Sigmoid colon (tissue), 4 donors: ENCODE measurements at regions not wholly inside any gene's neighbourhood (a gene's known extent, or its start where the extent isn't known, plus 50 kb on each side); places are given as distances from the start of the nearest gene placed in this dataset.

ENCODE experiments used
- CTCF ChIP-seq, 4 experiments: fragments of 450-650 bp in 3 of 4; fragments of 200-600 bp in 1 of 4; IDR thresholded peaks; one replicate each; pipeline ENCODE4 v1.5.1; 2016 to 2019; ENCODE audit warnings: antibody characterized with exemption in 4 of 4, mild to moderate bottlenecking in 3 of 4, moderate library complexity in 2 of 4
- EP300 ChIP-seq, 4 donors: sonication (generic); formaldehyde crosslinking; IDR thresholded peaks; one replicate each; pipeline ENCODE4 v1.6.1; 2017; ENCODE audit warnings: antibody characterized with exemption in 4 of 4
- POLR2A ChIP-seq, 2 donors: fragments of 450-650 bp; IDR thresholded peaks; one replicate each; pipeline ENCODE4 v1.6.1; 2016; ENCODE audit warnings: antibody characterized with exemption in 2 of 2, mild to moderate bottlenecking in 2 of 2, moderate library complexity in 2 of 2

GRCh38 chr2:225932811-225933413 is 533.4 kb downstream of the NYAP2 start:
- TF ChIP-seq CTCF (IDR thresholded peaks at IDR 0.05) (no peak), EP300 (IDR thresholded peaks at IDR 0.05) (no peak), POLR2A (IDR thresholded peaks at IDR 0.05) (no peak)
